H9 (cell line): ENCODE measurements at regions not wholly inside any gene's neighbourhood (a gene's known extent, or its start where the extent isn't known, plus 50 kb on each side); places are given as distances from the start of the nearest gene placed in this dataset.

Source experiments
- DNase-seq: peaks from one replicate; pipeline ENCODE4 v3.0.0-alpha.2; 2017
- H2AFZ ChIP-seq: one replicate; pipeline ENCODE4 v1.6.1; 2013; ENCODE audit warnings: mild to moderate bottlenecking, low read length, control low read depth, moderate library complexity
- H2AK5ac ChIP-seq: 2 replicates; pipeline ENCODE4 v1.6.1; 2013; ENCODE audit warnings: low read length, control low read depth, mixed read lengths; ENCODE audit not compliant: insufficient read length
- H2BK120ac ChIP-seq: one replicate; pipeline ENCODE4 v1.6.1; 2013; ENCODE audit warnings: low read depth, mild to moderate bottlenecking, low read length, control low read depth, inconsistent platforms; ENCODE audit not compliant: poor library complexity, severe bottlenecking
- H2BK12ac ChIP-seq: 2 replicates; pipeline ENCODE4 v1.6.1; 2013; ENCODE audit warnings: low read length, control low read depth, mixed read lengths, low read depth; ENCODE audit not compliant: insufficient read length
- H2BK15ac ChIP-seq: 2 replicates; pipeline ENCODE4 v1.6.1; 2013; ENCODE audit warnings: low read depth, low read length, control low read depth
- H2BK20ac ChIP-seq: one replicate; pipeline ENCODE4 v1.6.1; 2013; ENCODE audit warnings: low read depth, mild to moderate bottlenecking, low read length, control low read depth, inconsistent platforms; ENCODE audit not compliant: poor library complexity, severe bottlenecking
- H2BK5ac ChIP-seq: 2 replicates; pipeline ENCODE4 v1.6.1; 2013; ENCODE audit warnings: low read length, control low read depth, mixed read lengths; ENCODE audit not compliant: insufficient read length
- H3K14ac ChIP-seq: 2 replicates; pipeline ENCODE4 v1.6.1; 2013; ENCODE audit warnings: low read length, control low read depth; ENCODE audit not compliant: insufficient read depth
- H3K18ac ChIP-seq: 2 replicates; pipeline ENCODE4 v1.6.1; 2013; ENCODE audit warnings: low read depth, mild to moderate bottlenecking, mixed read lengths, low read length, control low read depth; ENCODE audit not compliant: insufficient read length
- H3K23ac ChIP-seq: 2 replicates; pipeline ENCODE4 v1.6.1; 2013; ENCODE audit warnings: low read length, control low read depth, mixed read lengths, low read depth; ENCODE audit not compliant: insufficient read length
- H3K23me2 ChIP-seq: 2 replicates; pipeline ENCODE4 v1.6.1; 2013; ENCODE audit warnings: low read depth, mild to moderate bottlenecking, mixed read lengths, low read length, control low read depth; ENCODE audit not compliant: insufficient read length, poor library complexity, severe bottlenecking
- H3K27ac ChIP-seq: 2 replicates; pipeline ENCODE4 v1.5.1; 2013; ENCODE audit warnings: low read length, control low read depth, mixed read lengths, low read depth; ENCODE audit not compliant: insufficient read length
- H3K27me3 ChIP-seq: 2 replicates; pipeline ENCODE4 v1.6.1; 2013; ENCODE audit warnings: low read length, control low read depth, inconsistent platforms; ENCODE audit not compliant: insufficient read depth
- H3K4ac ChIP-seq: 2 replicates; pipeline ENCODE4 v1.6.1; 2013; ENCODE audit warnings: low read depth, mild to moderate bottlenecking, control low read depth, inconsistent platforms, low read length, moderate library complexity
- H3K4me1 ChIP-seq: 2 replicates; pipeline ENCODE4 v1.6.1; 2013; ENCODE audit warnings: low read length, control low read depth, inconsistent platforms; ENCODE audit not compliant: insufficient read depth
- H3K4me2 ChIP-seq: 2 replicates; pipeline ENCODE4 v1.6.1; 2013; ENCODE audit warnings: low read length, control low read depth, mixed read lengths; ENCODE audit not compliant: insufficient read length, insufficient read depth
- H3K56ac ChIP-seq: 2 replicates; pipeline ENCODE4 v1.6.1; 2013; ENCODE audit warnings: low read depth, mild to moderate bottlenecking, mixed read lengths, low read length, control low read depth; ENCODE audit not compliant: insufficient read length
- H3K79me1 ChIP-seq: 2 replicates; pipeline ENCODE4 v1.6.1; 2013; ENCODE audit warnings: low read depth, mild to moderate bottlenecking, moderate library complexity, low read length, control low read depth, inconsistent platforms; ENCODE audit not compliant: insufficient read depth, poor library complexity, severe bottlenecking
- H3K79me2 ChIP-seq: 2 replicates; pipeline ENCODE4 v1.6.1; 2013; ENCODE audit warnings: low read length, control low read depth, inconsistent platforms; ENCODE audit not compliant: insufficient read depth
- H3K9ac ChIP-seq: 2 replicates; pipeline ENCODE4 v1.6.1; 2013; ENCODE audit warnings: low read length, control low read depth, mixed read lengths; ENCODE audit not compliant: insufficient read length; ENCODE audit errors: extremely low read depth
- H3K9me3 ChIP-seq: one replicate; pipeline ENCODE4 v1.6.1; 2013; ENCODE audit warnings: low read depth, low read length, inconsistent platforms; ENCODE audit not compliant: control insufficient read depth
- H3T11ph ChIP-seq: one replicate; pipeline ENCODE4 v1.6.1; 2013; ENCODE audit warnings: mild to moderate bottlenecking, low read length, control low read depth, inconsistent platforms
- H4K20me1 ChIP-seq: one replicate; pipeline ENCODE4 v1.6.1; 2013; ENCODE audit not compliant: control insufficient read depth, insufficient read length, insufficient read depth
- H4K5ac ChIP-seq: 2 replicates; pipeline ENCODE4 v1.6.1; 2013; ENCODE audit warnings: low read depth, mild to moderate bottlenecking, mixed read lengths, low read length, control low read depth; ENCODE audit not compliant: insufficient read length
- H4K8ac ChIP-seq: replicated peaks from 2 replicates; pipeline ENCODE4 v1.6.1; 2013; ENCODE audit warnings: low read length, control low read depth, mixed read lengths, low read depth; ENCODE audit not compliant: insufficient read length
- H4K91ac ChIP-seq: 2 replicates; pipeline ENCODE4 v1.6.1; 2013; ENCODE audit warnings: low read depth, mild to moderate bottlenecking, moderate library complexity, mixed read lengths, low read length, control low read depth; ENCODE audit not compliant: insufficient read length
- H3K27ac Mint-ChIP-seq, 3 experiments: 2 replicates in 2 of 3; 3 replicates in 1 of 3; pipeline ENCODE4 v1.8.0; 2020 to 2021; ENCODE audit warnings: mixed read lengths in 3 of 3, mild to moderate bottlenecking in 1 of 3, moderate library complexity in 1 of 3
- H3K27me3 Mint-ChIP-seq: 2 replicates; pipeline ENCODE4 v1.8.0; 2021; ENCODE audit warnings: low read depth, mild to moderate bottlenecking, moderate library complexity, mixed read lengths
- H3K36me3 Mint-ChIP-seq, 3 experiments: 2 replicates in 2 of 3; 3 replicates in 1 of 3; pipeline ENCODE4 v1.8.0; 2020 to 2021; ENCODE audit warnings: low read depth in 3 of 3, mixed read lengths in 3 of 3; ENCODE audit not compliant: insufficient read depth in 1 of 3
- H3K4me1 Mint-ChIP-seq, 2 experiments: 2 replicates each; pipeline ENCODE4 v1.8.0; 2020; ENCODE audit warnings: mixed read lengths in 2 of 2
- H3K4me3 Mint-ChIP-seq, 2 experiments: 2 replicates in 1 of 2; 3 replicates in 1 of 2; pipeline ENCODE4 v1.8.0; 2020 to 2021; ENCODE audit warnings: mild to moderate bottlenecking in 2 of 2, mixed read lengths in 2 of 2, moderate library complexity in 1 of 2
- H3K9me3 Mint-ChIP-seq, 2 experiments: 2 replicates in 1 of 2; 3 replicates in 1 of 2; pipeline ENCODE4 v1.8.0; 2020; ENCODE audit warnings: mild to moderate bottlenecking in 2 of 2, mixed read lengths in 2 of 2, moderate library complexity in 1 of 2
- CTCF ChIP-seq: fragments of 200-600 bp; sonication (generic); conservative IDR thresholded peaks from 3 replicates; pipeline ENCODE4 v1.8.0; 2021; ENCODE audit warnings: antibody characterized with exemption, mild to moderate bottlenecking
- WGBS: extraction: QIAGEN DNeasy Blood & Tissue Kit; methylation state at CpG from one replicate; pipeline ENCODE4 v1.1.7; 2013; ENCODE audit warnings: missing lambda C conversion rate, low lambda C conversion rate, mixed read lengths; ENCODE audit not compliant: insufficient read length; ENCODE audit errors: extremely low coverage; 5-methylcytosine and 5-hydroxymethylcytosine counted together

GRCh38 chr9:90449213-90449925, 193.3 kb downstream of the DIRAS2 start:
- Histone ChIP-seq H2BK120ac (no peak overlapping the region), H3T11ph (no peak overlapping the region), H3K4me1 (no peaks in the 10 kb centered on the region), H2AK5ac (no peak overlapping the region), H2BK15ac (no peak overlapping the region), H2AFZ (no peak overlapping the region), H3K9ac (no peak overlapping the region), H2BK12ac (no peak overlapping the region), H3K27me3 (no peaks in the 10 kb centered on the region), H2BK20ac (no peak overlapping the region), H3K27ac (no peak overlapping the region), H3K14ac (no peak overlapping the region), H3K23me2 (no peaks in the 10 kb centered on the region), H3K4me2 (no peak overlapping the region), H3K4ac (no peak overlapping the region), H2BK5ac (no peak overlapping the region), H4K8ac (no peak overlapping the region), H4K91ac (no peak overlapping the region), H3K18ac (no peak overlapping the region), H3K9me3 (no peaks in the 10 kb centered on the region), H3K56ac (no peak overlapping the region), H3K23ac (no peak overlapping the region), H4K20me1 (no peaks in the 10 kb centered on the region), H3K79me2 (no peaks in the 10 kb centered on the region), H3K79me1 (no peaks in the 10 kb centered on the region), H4K5ac (no peak overlapping the region)
- Mint-ChIP-seq H3K27me3 (peaks cover 4% of the 10 kb centered on the region; the same call in 1 of the 2 replicates), H3K36me3 (no peaks in the 10 kb centered on the region; a peak in 1 of 7 replicates), H3K27ac (no peak overlapping the region), H3K4me3 (no peak overlapping the region), H3K4me1 (peaks cover 3 to 4% of the 10 kb centered on the region in 2 experiments; a peak in 3 of 4 replicates), H3K9me3 (no peaks in the 10 kb centered on the region)
- WGBS: no CpG with 5 or more reads among the region's 4 CpGs
- TF ChIP-seq CTCF: no peak
- DNase-seq: no peak
